A673 (cell line): ENCODE measurements at regions not wholly inside any gene's neighbourhood (a gene's known extent, or its start where the extent isn't known, plus 50 kb on each side); places are given as distances from the start of the nearest gene placed in this dataset.

Experiments
- EZH2 ChIP-seq: fragments of 200-600 bp; sonication (generic); IDR thresholded peaks from 2 replicates; pipeline ENCODE4 v1.6.1; 2017; ENCODE audit warnings: borderline replicate concordance, low read depth, mild to moderate bottlenecking, mixed read lengths, antibody characterized with exemption, low read length; ENCODE audit not compliant: poor library complexity, severe bottlenecking
- TF ChIP-seq, protein P1 (sequence below): fragments of 300-800, 200-600 bp; sonication (generic); conservative IDR thresholded peaks from 2 replicates; pipeline ENCODE4 v1.5.1; 2017; ENCODE audit warnings: low read depth, mild to moderate bottlenecking, antibody characterized with exemption, low read length, moderate library complexity, mixed read lengths

DNA sequence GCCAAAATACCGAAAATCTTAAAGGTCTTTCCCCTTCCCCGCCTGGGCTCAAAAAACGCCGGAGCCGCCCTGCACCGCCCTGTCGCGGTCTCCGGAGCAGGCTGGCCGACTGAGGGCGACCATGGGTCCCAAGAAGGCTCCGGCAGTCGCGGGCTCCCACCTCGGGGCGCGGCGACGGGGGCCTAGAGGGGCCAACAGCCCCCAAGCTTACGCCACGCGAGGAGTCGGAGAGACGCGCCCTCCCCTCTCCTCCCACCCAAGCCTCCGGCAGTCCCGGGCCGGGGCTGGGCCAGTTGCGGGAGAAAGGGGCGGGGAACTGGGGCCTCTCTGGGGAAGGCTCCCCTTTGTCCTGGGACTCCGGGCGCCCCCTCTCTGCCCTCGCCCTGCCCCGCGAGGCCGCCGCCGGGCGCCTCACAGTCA is 69.2 kb downstream of the GOLGA8B start:
- TF ChIP-seq, protein P1, sequence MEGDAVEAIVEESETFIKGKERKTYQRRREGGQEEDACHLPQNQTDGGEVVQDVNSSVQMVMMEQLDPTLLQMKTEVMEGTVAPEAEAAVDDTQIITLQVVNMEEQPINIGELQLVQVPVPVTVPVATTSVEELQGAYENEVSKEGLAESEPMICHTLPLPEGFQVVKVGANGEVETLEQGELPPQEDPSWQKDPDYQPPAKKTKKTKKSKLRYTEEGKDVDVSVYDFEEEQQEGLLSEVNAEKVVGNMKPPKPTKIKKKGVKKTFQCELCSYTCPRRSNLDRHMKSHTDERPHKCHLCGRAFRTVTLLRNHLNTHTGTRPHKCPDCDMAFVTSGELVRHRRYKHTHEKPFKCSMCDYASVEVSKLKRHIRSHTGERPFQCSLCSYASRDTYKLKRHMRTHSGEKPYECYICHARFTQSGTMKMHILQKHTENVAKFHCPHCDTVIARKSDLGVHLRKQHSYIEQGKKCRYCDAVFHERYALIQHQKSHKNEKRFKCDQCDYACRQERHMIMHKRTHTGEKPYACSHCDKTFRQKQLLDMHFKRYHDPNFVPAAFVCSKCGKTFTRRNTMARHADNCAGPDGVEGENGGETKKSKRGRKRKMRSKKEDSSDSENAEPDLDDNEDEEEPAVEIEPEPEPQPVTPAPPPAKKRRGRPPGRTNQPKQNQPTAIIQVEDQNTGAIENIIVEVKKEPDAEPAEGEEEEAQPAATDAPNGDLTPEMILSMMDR = no peak
- peak; percentile 76 for TF ChIP-seq EZH2
